PC-9 (cell line): ENCODE measurements at regions not wholly inside any gene's neighbourhood (a gene's known extent, or its start where the extent isn't known, plus 50 kb on each side); places are given as distances from the start of the nearest gene placed in this dataset.

Source experiments
- CTCF ChIP-seq: fragments of 200-600 bp; sonication (generic); conservative IDR thresholded peaks from 2 replicates; pipeline ENCODE4 v1.6.1; 2017; ENCODE audit warnings: mixed run types, antibody characterized with exemption, mild to moderate bottlenecking, moderate library complexity
- EZH2 ChIP-seq: fragments of 200-600 bp; sonication (generic); IDR thresholded peaks from 2 replicates; pipeline ENCODE4 v1.8.0; 2017; ENCODE audit warnings: antibody characterized with exemption, low read depth

- TF ChIP-seq CTCF (no peak), EZH2 (no peak)
Measured at GRCh38 chr3:159378396-159379194, 576.7 kb downstream of the MFSD1 start.
